SK-N-SH treated with all-trans-retinoic acid at 6 μM for 48 hours (cell line): ENCODE measurements at regions not wholly inside any gene's neighbourhood (a gene's known extent, or its start where the extent isn't known, plus 50 kb on each side); places are given as distances from the start of the nearest gene placed in this dataset.

Experiments
- ARNTL ChIP-seq: fragments of 450-650 bp; formaldehyde crosslinking; IDR thresholded peaks from 2 replicates; pipeline ENCODE4 v1.5.0; 2020; ENCODE audit warnings: low read depth, mild to moderate bottlenecking, moderate library complexity, borderline replicate concordance
- ZNF70 ChIP-seq: fragments of 450-650 bp; formaldehyde crosslinking; IDR thresholded peaks from 2 replicates; pipeline ENCODE4 v1.5.0; 2020; ENCODE audit warnings: mild to moderate bottlenecking, moderate library complexity
- TF ChIP-seq, protein P1 (sequence below): fragments of 250-450 bp; sonication (Bioruptor Pico); IDR thresholded peaks from 2 replicates; pipeline ENCODE4 v1.5.1; 2021; ENCODE audit warnings: mild to moderate bottlenecking, moderate library complexity

GRCh38 chr21:24096651-24097050, 1510.6 kb downstream of the MRPL39 start:
- TF ChIP-seq ZNF70 (CRISPR knock-in tag) = no peak
- TF ChIP-seq, protein P1, sequence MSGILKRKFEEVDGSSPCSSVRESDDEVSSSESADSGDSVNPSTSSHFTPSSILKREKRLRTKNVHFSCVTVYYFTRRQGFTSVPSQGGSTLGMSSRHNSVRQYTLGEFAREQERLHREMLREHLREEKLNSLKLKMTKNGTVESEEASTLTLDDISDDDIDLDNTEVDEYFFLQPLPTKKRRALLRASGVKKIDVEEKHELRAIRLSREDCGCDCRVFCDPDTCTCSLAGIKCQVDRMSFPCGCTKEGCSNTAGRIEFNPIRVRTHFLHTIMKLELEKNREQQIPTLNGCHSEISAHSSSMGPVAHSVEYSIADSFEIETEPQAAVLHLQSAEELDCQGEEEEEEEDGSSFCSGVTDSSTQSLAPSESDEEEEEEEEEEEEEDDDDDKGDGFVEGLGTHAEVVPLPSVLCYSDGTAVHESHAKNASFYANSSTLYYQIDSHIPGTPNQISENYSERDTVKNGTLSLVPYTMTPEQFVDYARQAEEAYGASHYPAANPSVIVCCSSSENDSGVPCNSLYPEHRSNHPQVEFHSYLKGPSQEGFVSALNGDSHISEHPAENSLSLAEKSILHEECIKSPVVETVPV (CRISPR knock-in tag) = no peak
- no peak for TF ChIP-seq ARNTL (CRISPR knock-in tag)
